HL-60/S4 treated with phorbol 12-myristate 13-acetate at 8.2 ng/mL for 4 days and 3 days (cell line): ENCODE measurements at regions not wholly inside any gene's neighbourhood (a gene's known extent, or its start where the extent isn't known, plus 50 kb on each side); places are given as distances from the start of the nearest gene placed in this dataset.

Experiments
- in situ Hi-C: fragments of 300-500 bp; cut with MboI; formaldehyde crosslinking; loops from 2 replicates; pipeline ENCODE4 v1.15.0; 2022; ENCODE audit warnings: low sequenced_read_pairs

DNA sequence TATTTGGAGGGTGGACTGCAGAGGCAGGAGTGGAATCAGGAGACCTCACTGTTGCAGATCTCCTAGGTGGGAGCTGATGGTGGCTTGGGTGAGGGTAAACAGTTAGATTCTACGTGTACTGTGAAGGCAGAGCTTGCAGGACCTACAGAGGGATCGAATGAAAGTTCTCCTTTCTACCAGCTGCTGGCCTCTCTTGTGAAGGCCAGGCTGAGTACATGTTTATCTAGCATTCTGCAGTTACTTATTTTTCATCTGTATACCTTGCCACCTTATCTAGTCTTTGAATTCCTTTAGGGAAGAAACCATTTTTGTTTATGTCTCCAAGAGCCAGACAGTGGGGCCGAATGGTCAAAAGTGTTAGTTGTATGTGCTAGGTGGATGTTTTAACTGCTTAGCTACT lies 57.6 kb downstream of the PTTG1 start:
- in situ Hi-C loops = no loop called here

- in situ Hi-C loops = no loop called here
These were observed 58.3 kb downstream of the PTTG1 start for GRCh38 chr5:160479926-160480325.

DNA sequence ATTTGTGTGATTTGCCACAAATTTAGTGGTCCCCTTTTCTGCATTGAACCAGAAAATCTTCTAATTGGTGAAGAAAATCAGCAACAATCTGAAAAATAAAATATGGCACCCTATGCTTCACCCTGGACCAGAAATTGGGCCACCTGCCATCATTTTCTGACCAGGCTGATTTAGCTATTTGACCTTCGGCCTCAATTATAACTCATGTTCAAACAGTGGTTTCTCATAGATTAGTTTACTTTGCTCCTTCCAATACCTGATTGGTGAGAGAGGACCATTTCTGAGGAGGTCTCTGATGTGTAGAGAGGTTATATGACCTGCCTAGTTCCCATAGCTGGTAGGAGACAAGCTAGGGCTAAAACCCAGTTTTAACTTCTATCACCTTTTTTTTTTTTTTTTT lies 59.0 kb downstream of the PTTG1 start:
- in situ Hi-C loops = no loop called here

DNA sequence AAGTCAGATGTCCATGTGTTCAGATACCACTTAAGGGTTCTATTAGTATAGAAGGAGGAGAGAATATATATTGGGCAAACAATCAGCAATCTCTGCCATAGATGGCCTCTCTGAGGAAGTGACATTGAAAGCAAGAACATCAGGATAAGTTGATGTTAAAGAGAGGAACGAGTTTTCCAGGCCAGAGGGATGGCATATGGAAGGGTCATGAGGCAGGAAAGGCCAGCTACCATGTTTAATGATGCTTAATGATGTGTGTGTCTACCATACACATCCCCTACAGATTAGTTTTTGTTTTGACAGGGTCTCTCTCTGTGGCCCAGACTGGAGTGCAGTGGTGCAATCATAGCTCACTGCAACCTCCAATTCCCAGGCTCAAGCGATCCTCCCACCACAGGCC lies 63.0 kb downstream of the PTTG1 start:
- in situ Hi-C loops = no loop called here

DNA sequence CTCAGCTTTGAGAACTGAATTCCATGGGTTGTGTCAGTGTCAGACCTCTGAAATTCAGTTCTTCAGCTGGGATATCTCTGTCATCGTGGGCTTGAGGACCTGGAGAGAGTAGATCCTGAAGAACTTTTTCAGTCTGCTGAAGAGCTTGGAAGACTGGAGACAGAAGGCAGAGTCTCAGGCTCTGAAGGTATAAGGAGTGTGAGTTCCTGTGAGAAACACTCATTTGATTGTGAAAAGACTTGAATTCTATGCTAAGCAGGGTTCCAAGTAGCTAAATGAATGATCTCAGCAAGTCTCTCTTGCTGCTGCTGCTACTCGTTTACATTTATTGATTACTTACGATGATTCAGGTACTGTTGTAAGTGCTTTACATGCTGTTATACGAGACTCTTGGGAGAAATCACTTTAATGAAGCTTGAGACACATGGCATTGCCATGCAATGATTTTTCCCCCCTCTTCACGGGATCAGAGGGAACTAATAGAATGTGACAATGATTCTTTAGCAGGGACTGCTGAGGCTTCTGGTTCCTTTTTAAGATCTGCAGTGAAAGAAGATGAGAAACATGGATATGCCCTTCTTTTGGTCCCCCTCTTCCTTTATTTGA lies 63.8 kb downstream of the PTTG1 start:
- in situ Hi-C loops = no loop called here

DNA sequence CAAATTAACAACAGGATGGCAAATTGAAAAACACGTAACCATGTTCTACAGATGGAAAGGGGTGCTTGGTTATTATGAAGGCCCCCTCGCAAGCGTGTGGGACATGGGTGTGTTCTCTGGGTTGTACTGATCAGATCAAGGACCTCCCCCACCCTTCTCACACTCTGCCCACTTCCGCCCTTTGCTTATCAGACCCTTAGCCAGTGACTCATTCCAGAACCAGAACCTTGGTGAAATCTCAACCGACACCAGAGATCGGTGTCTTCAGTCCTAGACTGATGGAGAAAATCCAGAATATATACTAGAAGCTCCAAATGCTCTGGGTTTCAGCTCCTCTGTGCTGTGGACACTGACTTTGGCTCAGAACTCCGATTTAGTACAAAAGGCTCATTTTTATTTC lies 64.9 kb downstream of the PTTG1 start:
- in situ Hi-C loops = no loop called here

- in situ Hi-C loops = no loop called here
These were observed 67.0 kb downstream of the PTTG1 start for GRCh38 chr5:160488394-160489325.

DNA sequence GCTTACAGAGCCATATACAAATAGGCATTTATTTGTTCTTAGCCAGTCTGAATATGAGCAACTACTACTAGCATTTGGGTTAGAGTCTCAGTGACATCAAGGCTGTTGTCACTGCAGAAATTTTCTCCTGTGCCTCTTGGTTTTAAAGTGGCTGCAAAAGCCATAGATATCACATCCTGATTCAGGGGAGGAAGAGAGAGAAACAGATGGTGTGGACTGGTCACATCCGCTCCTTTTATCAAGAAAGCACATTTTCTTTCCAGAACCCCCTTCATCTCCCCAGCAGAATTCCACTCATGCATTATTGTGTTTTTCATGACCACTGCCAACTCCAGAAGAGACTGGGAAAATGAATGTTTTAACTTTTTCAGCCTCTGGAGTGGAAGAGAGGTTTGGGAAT lies 69.8 kb downstream of the PTTG1 start:
- in situ Hi-C loops = loop anchor here (10.0 kb wide), 1 partner anchor 57 kb away; no protein-coding TSS in a partner anchor

DNA sequence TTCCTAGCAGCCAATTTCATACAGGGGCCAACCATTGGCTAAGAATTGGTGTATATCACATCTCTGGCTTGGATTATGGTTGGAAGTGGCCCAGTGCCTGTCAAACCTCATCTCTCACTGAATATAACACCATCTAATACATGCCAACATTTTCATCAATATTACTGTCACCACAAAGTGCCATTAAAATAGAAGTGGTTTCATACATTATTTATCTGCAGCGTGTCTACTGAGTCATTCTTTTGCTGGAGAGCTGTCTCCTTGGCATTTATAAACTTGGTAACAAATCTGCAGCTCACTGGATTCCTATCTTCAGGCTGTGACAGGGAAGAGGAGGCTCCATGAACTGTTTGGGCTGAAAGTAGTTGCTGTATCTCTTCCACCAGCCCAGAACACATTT lies 70.9 kb downstream of the PTTG1 start:
- in situ Hi-C loops = loop anchor here (10.0 kb wide), 1 partner anchor 58 kb away; no protein-coding TSS in a partner anchor

- in situ Hi-C loops = loop anchor here (10.0 kb wide), 1 partner anchor 59 kb away; no protein-coding TSS in a partner anchor
These were observed 72.2 kb downstream of the PTTG1 start for GRCh38 chr5:160493806-160494338.

- in situ Hi-C loops = loop anchor here (10.0 kb wide), 1 partner anchor 60 kb away; no protein-coding TSS in a partner anchor
These were observed 72.8 kb downstream of the PTTG1 start for GRCh38 chr5:160494451-160494850.

DNA sequence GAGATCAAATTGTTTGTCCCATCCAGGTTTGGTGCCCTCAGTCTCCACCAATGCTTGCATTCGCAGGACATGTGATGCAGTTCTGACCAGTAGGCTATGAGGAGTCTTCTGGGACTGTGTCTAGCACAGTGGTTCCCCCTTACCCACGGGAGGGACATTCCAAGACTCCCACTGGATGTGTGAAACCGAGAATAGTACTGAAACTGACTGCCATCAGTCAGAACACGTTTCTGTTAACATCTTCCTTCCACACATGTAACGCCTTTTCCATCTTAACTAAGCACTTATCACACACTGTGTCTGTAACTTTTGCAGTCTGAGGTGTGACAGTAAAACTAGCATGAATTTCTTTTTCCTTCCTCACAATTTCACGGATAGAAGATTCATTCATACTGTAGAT lies 74.7 kb downstream of the PTTG1 start:
- in situ Hi-C loops = loop anchor here (10.0 kb wide), 1 partner anchor 62 kb away; no protein-coding TSS in a partner anchor

DNA sequence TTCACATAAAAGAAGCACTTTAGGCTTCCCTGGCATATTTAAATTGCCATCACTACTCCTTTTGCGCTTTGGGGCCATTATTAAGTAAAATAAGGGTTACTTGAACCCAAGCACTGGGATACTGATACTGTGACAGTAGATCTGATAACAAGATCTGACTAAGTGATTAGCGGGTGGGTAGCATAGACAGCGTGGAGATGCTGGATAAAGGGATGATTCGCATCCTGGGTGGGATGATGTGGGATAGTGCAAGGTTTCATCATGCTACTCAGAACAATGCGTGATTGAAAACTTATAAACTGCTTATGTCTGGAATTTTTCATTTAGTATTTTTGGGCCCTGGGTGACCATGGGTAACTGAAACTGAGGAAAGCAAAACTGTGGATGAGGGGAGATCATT lies 75.1 kb downstream of the PTTG1 start:
- in situ Hi-C loops = loop anchor here (10.0 kb wide), 1 partner anchor 62 kb away; no protein-coding TSS in a partner anchor

GRCh38 chr5:160497878-160498277 lies 76.2 kb downstream of the PTTG1 start:
- in situ Hi-C loops = loop anchor here (10.0 kb wide), 1 partner anchor 63 kb away; no protein-coding TSS in a partner anchor

DNA sequence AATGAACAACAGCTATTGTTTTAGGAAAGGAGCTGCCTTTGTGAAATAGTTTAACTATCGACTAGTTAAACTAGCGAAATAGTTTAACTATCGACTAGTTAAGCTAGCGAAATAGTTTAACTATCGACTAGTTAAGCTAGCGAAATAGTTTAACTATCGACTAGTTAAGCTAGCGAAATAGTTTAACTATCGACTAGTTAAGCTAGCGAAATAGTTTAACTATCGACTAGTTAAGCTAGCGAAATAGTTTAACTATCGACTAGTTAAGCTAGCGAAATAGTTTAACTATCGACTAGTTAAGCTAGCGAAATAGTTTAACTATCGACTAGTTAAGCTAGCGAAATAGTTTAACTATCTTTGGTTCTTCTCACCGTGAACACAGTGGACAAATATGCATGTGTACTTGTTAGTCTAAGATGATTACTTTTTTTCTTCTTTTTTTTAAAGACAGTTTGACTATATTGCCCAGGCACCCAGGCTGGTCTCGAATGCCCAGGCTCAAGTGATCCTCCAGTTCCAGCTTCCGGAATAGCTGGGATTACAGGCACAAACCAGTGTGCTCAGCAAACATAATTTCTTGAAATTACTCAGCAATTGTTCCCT lies 76.9 kb downstream of the PTTG1 start:
- in situ Hi-C loops = loop anchor here (10.0 kb wide), 1 partner anchor 64 kb away; no protein-coding TSS in a partner anchor

DNA sequence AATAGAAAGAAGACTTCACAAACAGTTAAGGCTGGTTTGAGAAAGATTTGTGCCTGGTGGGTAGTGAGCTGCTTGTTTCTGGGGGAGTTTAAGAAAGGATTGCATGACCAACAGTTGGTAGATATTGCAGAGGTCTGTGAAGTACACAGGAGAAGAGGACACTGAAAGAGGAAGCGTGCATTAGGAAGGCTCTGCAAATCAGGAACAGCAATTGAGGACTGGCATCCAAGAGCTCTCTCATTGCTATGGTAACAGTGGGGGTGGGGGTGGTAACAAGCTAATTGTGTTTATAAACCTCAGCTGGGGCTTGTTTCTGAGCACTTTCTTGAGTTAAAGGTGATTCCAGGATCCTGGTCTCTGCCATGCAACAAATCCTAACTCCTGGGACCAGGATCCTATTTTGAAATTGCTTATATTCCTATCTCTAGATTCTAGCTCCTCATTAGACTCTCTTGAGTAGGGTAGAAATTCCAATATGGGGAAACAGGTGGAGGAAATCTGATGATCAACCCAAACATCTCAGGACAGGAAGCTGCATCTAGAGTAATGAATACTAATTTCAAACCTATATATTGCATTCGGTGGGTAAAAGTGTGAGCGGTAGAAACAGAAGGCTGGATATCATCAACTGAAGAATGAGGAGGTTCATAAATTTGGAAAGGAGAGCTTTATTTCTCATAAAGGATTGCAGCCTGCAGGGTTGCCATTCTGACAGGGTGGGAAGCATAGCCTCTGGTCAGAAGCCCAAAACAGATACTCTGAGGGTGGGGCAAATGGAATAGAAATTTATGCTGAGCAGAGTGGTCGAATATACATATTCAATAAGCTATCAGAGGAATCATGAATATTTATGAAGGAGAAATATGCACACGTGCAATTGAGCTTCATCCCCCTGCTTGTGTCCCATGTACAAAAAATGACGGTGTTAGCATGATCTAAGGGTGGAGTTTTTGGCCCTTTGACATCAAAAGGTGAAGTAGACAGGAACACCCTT lies 79.4 kb downstream of the PTTG1 start:
- in situ Hi-C loops = no loop called here

DNA sequence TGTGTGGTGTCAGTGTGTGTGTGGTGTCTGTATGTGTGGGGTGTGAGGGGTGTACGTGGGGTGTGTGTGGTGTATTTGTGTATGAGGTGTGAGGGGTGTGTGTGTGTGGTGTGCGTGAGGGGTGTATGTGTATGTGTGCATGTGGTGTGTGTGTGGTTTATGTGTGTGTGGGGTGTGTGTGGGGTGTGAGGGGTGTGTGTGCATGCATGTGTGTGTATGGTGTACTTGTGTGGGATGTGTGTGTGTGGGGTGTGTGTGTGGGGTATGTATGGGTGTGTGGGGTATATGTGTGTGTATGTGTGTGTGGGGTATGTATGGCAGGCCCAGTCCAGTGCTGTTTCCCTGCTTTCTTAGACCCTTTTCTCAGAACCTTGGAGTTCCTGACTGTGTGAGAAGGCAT lies 83.3 kb downstream of the PTTG1 start:
- in situ Hi-C loops = no loop called here

GRCh38 chr5:160506006-160507004 lies 84.7 kb downstream of the PTTG1 start:
- in situ Hi-C loops = no loop called here
